Neural cell (in vitro differentiated cells): ENCODE measurements at regions not wholly inside any gene's neighbourhood (a gene's known extent, or its start where the extent isn't known, plus 50 kb on each side); places are given as distances from the start of the nearest gene placed in this dataset.
A peak's percentile ranks its signal among the peaks of the same experiment; 100 is the strongest.

Source experiments
- H2AFZ ChIP-seq: fragments of 200-600, 300-800 bp; sonication (generic), shearing (Covaris generic); 2 replicates; pipeline ENCODE4 v1.6.0; 2014; ENCODE audit warnings: low read depth, mild to moderate bottlenecking, antibody characterized with exemption, low read length, moderate library complexity
- H3F3A ChIP-seq: fragments of 200-600 bp; shearing (Covaris generic); 2 replicates; pipeline ENCODE4 v1.6.1; 2016; ENCODE audit warnings: mild to moderate bottlenecking, moderate library complexity, mixed read lengths, antibody characterized with exemption, low read length; ENCODE audit not compliant: insufficient read depth, poor library complexity, severe bottlenecking
- H3K27ac ChIP-seq: fragments of 200-600, 300-800 bp; sonication (generic), shearing (Covaris generic); 2 replicates; pipeline ENCODE4 v1.5.1; 2014; ENCODE audit warnings: mild to moderate bottlenecking, low read length, moderate library complexity
- H3K27me3 ChIP-seq: fragments of 300-800, 200-600 bp; sonication (generic), shearing (Covaris generic); 2 replicates; pipeline ENCODE4 v1.6.0; 2014; ENCODE audit warnings: mild to moderate bottlenecking, low read depth, low read length, moderate library complexity; ENCODE audit not compliant: insufficient read depth
- H3K36me3 ChIP-seq: fragments of 300-800, 200-600 bp; sonication (generic), shearing (Covaris generic); 2 replicates; pipeline ENCODE4 v1.5.1; 2014; ENCODE audit warnings: mild to moderate bottlenecking, antibody characterized with exemption, low read length, moderate library complexity; ENCODE audit not compliant: insufficient read depth
- H3K4me2 ChIP-seq: fragments of 300-800, 200-600 bp; sonication (generic), shearing (Covaris generic); 2 replicates; pipeline ENCODE4 v1.6.0; 2014; ENCODE audit warnings: mild to moderate bottlenecking, low read length
- H3K4me3 ChIP-seq: fragments of 300-800, 200-600 bp; sonication (generic), shearing (Covaris generic); 2 replicates; pipeline ENCODE4 v1.5.1; 2014; ENCODE audit warnings: mild to moderate bottlenecking, low read length, moderate library complexity
- H3K79me2 ChIP-seq: fragments of 200-600 bp; shearing (Covaris generic); replicated peaks from 2 replicates; pipeline ENCODE4 v1.6.0; 2014; ENCODE audit warnings: mild to moderate bottlenecking, low read length, moderate library complexity; ENCODE audit not compliant: insufficient read depth
- H3K9ac ChIP-seq: fragments of 300-800, 200-600 bp; sonication (generic), shearing (Covaris generic); 2 replicates; pipeline ENCODE4 v1.6.1; 2016; ENCODE audit warnings: mild to moderate bottlenecking, low read length, mixed read lengths
- H3K9me2 ChIP-seq: fragments of 200-600 bp; shearing (Covaris generic); 2 replicates; pipeline ENCODE4 v1.6.1; 2016; ENCODE audit warnings: mild to moderate bottlenecking, low read length, mixed read lengths; ENCODE audit not compliant: insufficient read depth
- H3K9me3 ChIP-seq: fragments of 200-600, 300-800 bp; sonication (generic), shearing (Covaris generic); 2 replicates; pipeline ENCODE4 v1.6.1; 2016; ENCODE audit warnings: mild to moderate bottlenecking, mixed run types, low read length, moderate library complexity, mixed read lengths
- H4K20me1 ChIP-seq: fragments of 200-600 bp; shearing (Covaris generic); 2 replicates; pipeline ENCODE4 v1.6.1; 2016; ENCODE audit warnings: mild to moderate bottlenecking, mixed run types; ENCODE audit not compliant: insufficient read depth
- EP300 ChIP-seq: fragments of 450-650 bp; conservative IDR thresholded peaks from 2 replicates; pipeline ENCODE4 v1.6.1; 2014; ENCODE audit warnings: antibody characterized with exemption, mild to moderate bottlenecking, moderate library complexity; ENCODE audit not compliant: poor library complexity, severe bottlenecking
- EZH2 ChIP-seq: fragments of 200-600, 300-800 bp; shearing (Covaris generic), sonication (generic); IDR thresholded peaks from 2 replicates; pipeline ENCODE4 v1.6.1; 2014; ENCODE audit warnings: antibody characterized with exemption, low read length, borderline replicate concordance, mild to moderate bottlenecking; ENCODE audit not compliant: insufficient read depth, poor library complexity, severe bottlenecking
- MXI1 ChIP-seq: fragments of 450-650 bp; conservative IDR thresholded peaks from 2 replicates; pipeline ENCODE4 v1.6.1; 2014; ENCODE audit warnings: antibody characterized with exemption, mild to moderate bottlenecking; ENCODE audit not compliant: poor library complexity, severe bottlenecking
- POLR2AphosphoS5 ChIP-seq: IDR thresholded peaks from 2 replicates; pipeline ENCODE4 v1.6.1; 2012
- RAD21 ChIP-seq: fragments of 450-650 bp; conservative IDR thresholded peaks from 2 replicates; pipeline ENCODE4 v1.6.1; 2014; ENCODE audit warnings: antibody characterized with exemption, mild to moderate bottlenecking, moderate library complexity
- REST ChIP-seq: IDR thresholded peaks from 2 replicates; pipeline ENCODE4 v1.6.1; 2012; ENCODE audit warnings: borderline replicate concordance
- SMC3 ChIP-seq: fragments of 450-650 bp; conservative IDR thresholded peaks from 2 replicates; pipeline ENCODE4 v1.6.1; 2014; ENCODE audit warnings: antibody characterized with exemption, mild to moderate bottlenecking, moderate library complexity; ENCODE audit not compliant: poor library complexity
- TAF1 ChIP-seq: IDR thresholded peaks from 2 replicates; pipeline ENCODE4 v1.6.1; 2012; ENCODE audit warnings: low read depth
- TF ChIP-seq, protein P1 (sequence below): fragments of 450-650 bp; IDR thresholded peaks from 2 replicates; pipeline ENCODE4 v1.5.1; 2014; ENCODE audit warnings: antibody characterized with exemption, mild to moderate bottlenecking, moderate library complexity; ENCODE audit not compliant: poor library complexity, severe bottlenecking

GRCh38 chr3:162263596-162263995, 767.0 kb downstream of the OTOL1 start:
- no peak overlapping the region for H3K9ac ChIP-seq
- H3K27me3 ChIP-seq, result no peaks in the 10 kb centered on the region
- no peaks in the 10 kb centered on the region for H3K9me3 ChIP-seq
- no peaks in the 10 kb centered on the region for H3K9me2 ChIP-seq
- H3K4me3 ChIP-seq, result no peak overlapping the region
- no peaks in the 10 kb centered on the region for H3K36me3 ChIP-seq
- no peak for TF ChIP-seq SMC3
- no peak for TF ChIP-seq POLR2AphosphoS5
- TF ChIP-seq REST, result no peak
- no peak for TF ChIP-seq EP300
- TF ChIP-seq MXI1, result no peak
- TF ChIP-seq, protein P1, sequence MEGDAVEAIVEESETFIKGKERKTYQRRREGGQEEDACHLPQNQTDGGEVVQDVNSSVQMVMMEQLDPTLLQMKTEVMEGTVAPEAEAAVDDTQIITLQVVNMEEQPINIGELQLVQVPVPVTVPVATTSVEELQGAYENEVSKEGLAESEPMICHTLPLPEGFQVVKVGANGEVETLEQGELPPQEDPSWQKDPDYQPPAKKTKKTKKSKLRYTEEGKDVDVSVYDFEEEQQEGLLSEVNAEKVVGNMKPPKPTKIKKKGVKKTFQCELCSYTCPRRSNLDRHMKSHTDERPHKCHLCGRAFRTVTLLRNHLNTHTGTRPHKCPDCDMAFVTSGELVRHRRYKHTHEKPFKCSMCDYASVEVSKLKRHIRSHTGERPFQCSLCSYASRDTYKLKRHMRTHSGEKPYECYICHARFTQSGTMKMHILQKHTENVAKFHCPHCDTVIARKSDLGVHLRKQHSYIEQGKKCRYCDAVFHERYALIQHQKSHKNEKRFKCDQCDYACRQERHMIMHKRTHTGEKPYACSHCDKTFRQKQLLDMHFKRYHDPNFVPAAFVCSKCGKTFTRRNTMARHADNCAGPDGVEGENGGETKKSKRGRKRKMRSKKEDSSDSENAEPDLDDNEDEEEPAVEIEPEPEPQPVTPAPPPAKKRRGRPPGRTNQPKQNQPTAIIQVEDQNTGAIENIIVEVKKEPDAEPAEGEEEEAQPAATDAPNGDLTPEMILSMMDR, result no peak
- no peak for TF ChIP-seq EZH2
- no peaks in the 10 kb centered on the region for H4K20me1 ChIP-seq
- H3K79me2 ChIP-seq, result no peaks in the 10 kb centered on the region
- no peak overlapping the region for H2AFZ ChIP-seq
- H3K4me2 ChIP-seq, result no peak overlapping the region
- H3K27ac ChIP-seq, result no peak overlapping the region
- peaks cover 1% of the 10 kb centered on the region for H3F3A ChIP-seq

GRCh38 chr3:162269636-162270458, 773.2 kb downstream of the OTOL1 start:
- peak overlapping the region; percentile 50 for H3K4me3 ChIP-seq

More at GRCh38 chr3:162269636-162270458, 773.2 kb downstream of the OTOL1 start:
- Histone ChIP-seq H3K36me3 (no peaks in the 10 kb centered on the region), H4K20me1 (no peaks in the 10 kb centered on the region), H3F3A (peaks cover 9% of the 10 kb centered on the region), H3K9me3 (no peaks in the 10 kb centered on the region), H3K9ac (peak overlapping the region; percentile 29), H3K27ac (peak overlapping the region; percentile 61), H3K4me2 (peak overlapping the region; percentile 76), H3K79me2 (no peaks in the 10 kb centered on the region), H3K27me3 (no peaks in the 10 kb centered on the region), H2AFZ (no peak overlapping the region), H3K9me2 (no peaks in the 10 kb centered on the region)
- TF ChIP-seq EZH2 (no peak), RAD21 (peak; percentile 12), MXI1 (no peak), TAF1 (no peak), REST (peak; percentile 95), EP300 (peak; percentile 99), POLR2AphosphoS5 (peak; percentile 92), SMC3 (peak; percentile 40)
- TF ChIP-seq, protein P1, result no peak
